ENCODE measurements at regions not wholly inside any gene's neighbourhood (a gene's known extent, or its start where the extent isn't known, plus 50 kb on each side); places are given as distances from the start of the nearest gene placed in this dataset.

DNA sequence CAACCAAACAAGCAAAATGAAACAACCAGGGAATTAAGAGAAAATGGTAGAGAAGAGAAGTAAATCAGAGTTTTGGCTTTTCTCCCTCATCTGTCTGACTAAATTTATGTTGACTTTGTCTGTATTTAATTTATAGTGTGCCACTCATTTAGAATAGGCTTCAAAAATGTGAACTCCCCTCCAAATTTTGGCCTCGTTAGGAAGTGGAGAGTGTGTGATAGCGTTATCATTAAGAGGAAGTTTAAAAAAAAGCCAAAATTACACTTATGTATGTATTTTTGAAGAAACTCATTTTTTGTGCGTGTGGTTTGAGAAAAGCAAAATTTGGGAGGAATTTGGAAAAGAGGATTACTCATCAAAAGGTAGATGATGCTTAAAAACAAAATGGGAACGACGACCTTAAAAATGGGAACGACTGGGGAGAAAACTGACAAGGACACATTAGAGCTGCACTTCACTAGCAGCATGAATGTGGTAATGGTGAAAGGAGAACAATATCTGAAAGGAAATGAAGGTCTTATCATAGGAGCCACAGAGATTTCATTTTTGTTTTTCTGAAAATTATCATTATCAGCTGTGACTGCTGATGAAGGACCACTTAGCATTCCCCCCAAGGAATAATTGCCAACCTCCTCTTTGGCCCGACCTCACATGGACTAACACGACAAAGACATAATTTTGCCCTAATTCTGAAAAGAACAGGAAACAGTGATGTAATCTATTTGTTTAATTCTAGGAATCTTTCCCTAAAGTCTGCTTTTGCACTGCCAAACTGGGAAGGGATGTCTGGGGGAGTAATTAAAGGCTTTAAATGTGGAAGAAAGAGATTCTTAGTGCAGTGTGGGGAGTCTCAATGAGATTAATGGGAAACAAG, 163.2 kb upstream of the P2RY1 start:
- Histone ChIP-seq H3K9me3 (ENCODE audit: control insufficient read depth, insufficient read depth, low read length) (no peaks in the 10 kb centered on the region; the same call in 1 of the 2 replicates), H4K20me1 (ENCODE audit: control insufficient read depth, insufficient read depth, low read depth, low read length) (no peaks in the 10 kb centered on the region), H3K9me2 (replicated peaks; ENCODE audit: control insufficient read depth, low read length) (no peaks in the 10 kb centered on the region), H3F3A (ENCODE audit: control insufficient read depth, insufficient read depth) (no peaks in the 10 kb centered on the region), H3K36me3 (ENCODE audit: control insufficient read depth, low read length) (no peaks in the 10 kb centered on the region), H3K4me3 (ENCODE audit: low read length) (no peak overlapping the region), H3K4me2 (ENCODE audit: low read length) (no peak overlapping the region), H3K4me1 (ENCODE audit: control insufficient read depth, low read length) (no peaks in the 10 kb centered on the region), H3K27me3 (ENCODE audit: control insufficient read depth, low read length) (0 out of 2 replicates have a peak, but pooled peaks cover 3% of the 10 kb centered on the region), H3K27ac (ENCODE audit: low read depth, low read length) (no peak overlapping the region), H3K79me2 (ENCODE audit: control insufficient read depth, low read length) (no peaks in the 10 kb centered on the region)
- TF ChIP-seq EZH2phosphoT487 (IDR thresholded peaks at IDR 0.05; ENCODE audit: borderline replicate concordance, low read length) = no peak
- TF ChIP-seq, protein P1, sequence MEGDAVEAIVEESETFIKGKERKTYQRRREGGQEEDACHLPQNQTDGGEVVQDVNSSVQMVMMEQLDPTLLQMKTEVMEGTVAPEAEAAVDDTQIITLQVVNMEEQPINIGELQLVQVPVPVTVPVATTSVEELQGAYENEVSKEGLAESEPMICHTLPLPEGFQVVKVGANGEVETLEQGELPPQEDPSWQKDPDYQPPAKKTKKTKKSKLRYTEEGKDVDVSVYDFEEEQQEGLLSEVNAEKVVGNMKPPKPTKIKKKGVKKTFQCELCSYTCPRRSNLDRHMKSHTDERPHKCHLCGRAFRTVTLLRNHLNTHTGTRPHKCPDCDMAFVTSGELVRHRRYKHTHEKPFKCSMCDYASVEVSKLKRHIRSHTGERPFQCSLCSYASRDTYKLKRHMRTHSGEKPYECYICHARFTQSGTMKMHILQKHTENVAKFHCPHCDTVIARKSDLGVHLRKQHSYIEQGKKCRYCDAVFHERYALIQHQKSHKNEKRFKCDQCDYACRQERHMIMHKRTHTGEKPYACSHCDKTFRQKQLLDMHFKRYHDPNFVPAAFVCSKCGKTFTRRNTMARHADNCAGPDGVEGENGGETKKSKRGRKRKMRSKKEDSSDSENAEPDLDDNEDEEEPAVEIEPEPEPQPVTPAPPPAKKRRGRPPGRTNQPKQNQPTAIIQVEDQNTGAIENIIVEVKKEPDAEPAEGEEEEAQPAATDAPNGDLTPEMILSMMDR (IDR thresholded peaks at IDR 0.05; ENCODE audit: low read depth, low read length, poor library complexity, severe bottlenecking) = no peak

DNA sequence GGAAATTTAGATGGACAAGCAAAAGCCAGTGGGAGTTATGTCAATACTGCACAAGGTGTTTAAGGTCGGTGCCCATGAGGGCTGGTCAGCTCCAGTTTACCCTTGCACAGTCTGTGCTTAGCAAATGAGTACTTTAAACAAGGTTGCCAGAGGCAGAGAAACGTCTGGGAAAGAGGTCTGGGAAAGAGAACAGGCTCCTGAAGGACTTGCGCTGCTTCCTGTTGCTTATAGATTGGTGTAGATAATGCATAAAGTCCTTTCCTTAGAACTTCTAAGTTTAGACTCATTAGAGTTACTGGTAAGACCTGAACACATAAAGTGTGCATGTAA, 162.6 kb upstream of the P2RY1 start:
- no peaks in the 10 kb centered on the region for H4K20me1 ChIP-seq (ENCODE audit: control insufficient read depth, insufficient read depth, low read depth, low read length)
- no peaks in the 10 kb centered on the region for H3F3A ChIP-seq (ENCODE audit: control insufficient read depth, insufficient read depth)
- no peaks in the 10 kb centered on the region for H3K36me3 ChIP-seq (ENCODE audit: control insufficient read depth, low read length)
- no peak overlapping the region for H3K27ac ChIP-seq (ENCODE audit: low read depth, low read length)
- 0 out of 2 replicates have a peak, but pooled peaks cover 3% of the 10 kb centered on the region for H3K27me3 ChIP-seq (ENCODE audit: control insufficient read depth, low read length)
- TF ChIP-seq, protein P1 (IDR thresholded peaks at IDR 0.05; ENCODE audit: low read depth, low read length, poor library complexity, severe bottlenecking) = no peak
- no peak for TF ChIP-seq EZH2phosphoT487 (IDR thresholded peaks at IDR 0.05; ENCODE audit: borderline replicate concordance, low read length)
- H3K9me3 ChIP-seq (ENCODE audit: control insufficient read depth, insufficient read depth, low read length) = no peaks in the 10 kb centered on the region; the same call in 1 of the 2 replicates
- H3K4me2 ChIP-seq (ENCODE audit: low read length) = no peak overlapping the region
- no peaks in the 10 kb centered on the region for H3K79me2 ChIP-seq (ENCODE audit: control insufficient read depth, low read length)
- no peaks in the 10 kb centered on the region for H3K4me1 ChIP-seq (ENCODE audit: control insufficient read depth, low read length)
- H3K9me2 ChIP-seq (replicated peaks; ENCODE audit: control insufficient read depth, low read length) = no peaks in the 10 kb centered on the region
- H3K4me3 ChIP-seq (ENCODE audit: low read length) = no peak overlapping the region

DNA sequence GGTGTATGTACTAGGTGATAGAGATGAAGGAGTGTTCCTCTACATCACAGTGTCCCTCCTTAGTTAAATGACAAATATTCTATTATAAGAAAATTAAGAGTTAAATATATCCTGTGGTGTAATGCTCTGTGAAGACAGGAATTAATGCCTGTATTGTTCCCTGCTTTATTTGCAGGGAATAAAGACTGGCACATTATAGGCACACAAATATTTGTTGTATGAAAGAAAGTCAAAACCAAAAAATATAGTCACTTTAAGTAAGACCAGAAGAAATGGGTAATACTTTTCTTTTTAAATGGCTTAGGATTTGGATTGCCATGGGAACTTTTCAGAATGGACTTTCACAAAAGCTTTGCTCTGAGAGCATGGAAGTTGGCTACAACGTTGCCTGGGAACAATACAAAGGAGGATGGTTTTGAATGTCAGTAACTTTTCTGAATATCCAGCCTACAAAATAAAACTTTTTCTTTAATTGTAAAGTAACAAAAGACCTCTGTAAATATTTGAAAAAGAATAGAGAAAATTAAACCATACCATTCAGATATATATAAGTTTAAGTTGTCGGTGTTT, 158.0 kb upstream of the P2RY1 start:
- Histone ChIP-seq H3K79me2 (ENCODE audit: control insufficient read depth, low read length) (no peaks in the 10 kb centered on the region), H4K20me1 (ENCODE audit: control insufficient read depth, insufficient read depth, low read depth, low read length) (no peaks in the 10 kb centered on the region), H3K4me2 (ENCODE audit: low read length) (no peak overlapping the region), H3K27ac (ENCODE audit: low read depth, low read length) (no peak overlapping the region), H3K4me1 (ENCODE audit: control insufficient read depth, low read length) (no peaks in the 10 kb centered on the region), H3K4me3 (ENCODE audit: low read length) (no peak overlapping the region), H3K36me3 (ENCODE audit: control insufficient read depth, low read length) (no peaks in the 10 kb centered on the region), H3K9me2 (replicated peaks; ENCODE audit: control insufficient read depth, low read length) (no peaks in the 10 kb centered on the region), H3K27me3 (ENCODE audit: control insufficient read depth, low read length) (0 out of 2 replicates have a peak, but pooled peaks cover 3% of the 10 kb centered on the region), H3F3A (ENCODE audit: control insufficient read depth, insufficient read depth) (no peaks in the 10 kb centered on the region), H3K9me3 (ENCODE audit: control insufficient read depth, insufficient read depth, low read length) (no peaks in the 10 kb centered on the region; the same call in 1 of the 2 replicates)
- TF ChIP-seq, protein P1 (IDR thresholded peaks at IDR 0.05; ENCODE audit: low read depth, low read length, poor library complexity, severe bottlenecking) = no peak
- no peak for TF ChIP-seq EZH2phosphoT487 (IDR thresholded peaks at IDR 0.05; ENCODE audit: borderline replicate concordance, low read length)
